Motor neuron (in vitro differentiated cells): ENCODE measurements at regions not wholly inside any gene's neighbourhood (a gene's known extent, or its start where the extent isn't known, plus 50 kb on each side); places are given as distances from the start of the nearest gene placed in this dataset.

Experiments
- ATAC-seq, 8 experiments: fragments of 200-7000 bp; cut with Tn5 transposase; replicated peaks in 6 of 8; 2 replicates each; pipeline ENCODE4 v1.8.0; 2021; ENCODE audit warnings: mild to moderate bottlenecking in 8 of 8, moderate library complexity in 8 of 8
- H3K27ac ChIP-seq, 2 donors: fragments of 250-450 bp; sonication (Bioruptor Pico); 2 replicates each; pipeline ENCODE4 v1.9.0; 2021; ENCODE audit warnings: antibody characterized with exemption in 2 of 2, mild to moderate bottlenecking in 2 of 2, moderate library complexity in 1 of 2
- H3K4me1 ChIP-seq, 2 donors: fragments of 250-450 bp; sonication (Bioruptor Pico); replicated peaks in 1 of 2; 2 replicates each; pipeline ENCODE4 v1.6.1; 2021; ENCODE audit warnings: antibody characterized with exemption in 2 of 2, mild to moderate bottlenecking in 2 of 2, moderate library complexity in 1 of 2
- H3K4me3 ChIP-seq, 5 donors: fragments of 250-450 bp; sonication (Bioruptor Pico); 2 replicates each; pipeline ENCODE4 v1.9.0; 2021; ENCODE audit warnings: antibody characterized with exemption in 5 of 5, mild to moderate bottlenecking in 5 of 5, moderate library complexity in 4 of 5
- WGBS, 10 experiments: fragments of 450-650 bp; shearing (Covaris generic); methylation state at CpG; one replicate each; pipeline ENCODE4 v1.0.0; 2022; 5-methylcytosine and 5-hydroxymethylcytosine counted together
- in situ Hi-C, 9 experiments: fragments of 400-800 bp; cut with MboI; loops; one replicate each; pipeline ENCODE4 v1.15.0; 2021; ENCODE audit warnings: low sequenced_read_pairs in 9 of 9, low pct_unique_long_range_greater_than_20kb in 2 of 9; ENCODE audit not compliant: unreplicated experiment in 9 of 9

DNA sequence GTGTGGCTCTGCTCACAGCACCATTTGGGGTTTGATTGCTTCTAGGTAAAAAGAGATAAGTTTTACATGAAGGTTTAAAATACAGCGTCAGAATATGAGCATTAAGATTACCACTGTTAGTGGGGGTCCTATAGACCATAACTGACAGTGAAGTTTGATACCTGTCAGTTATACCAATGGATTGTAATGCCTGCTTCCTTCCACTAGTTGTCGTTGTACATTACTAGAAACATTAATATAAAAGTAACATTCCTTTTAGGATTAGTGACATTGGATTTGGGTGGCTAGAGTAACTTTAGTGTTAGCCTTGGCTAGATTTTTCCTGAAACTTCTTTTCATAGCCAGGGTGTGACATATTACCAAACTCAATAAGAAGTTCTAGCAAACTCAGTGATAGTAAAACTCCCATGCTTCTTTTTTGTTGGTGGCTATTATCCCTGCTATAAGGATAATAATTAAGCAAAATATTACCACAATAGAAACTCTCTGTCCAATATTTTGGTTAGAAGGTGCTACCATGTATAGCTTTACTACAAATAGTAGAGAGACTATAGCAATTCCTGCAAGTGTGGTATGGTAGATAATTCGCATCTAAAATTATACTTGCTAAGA lies 57.1 kb downstream of the FAM181B start:
- no peak for ATAC-seq
- H3K4me1 ChIP-seq, result no peaks in the 10 kb centered on the region
- H3K27ac ChIP-seq, result no peak overlapping the region
- no peak overlapping the region for H3K4me3 ChIP-seq
- in situ Hi-C loops, result loop anchor here in 2 of 9 experiments (25.0 kb wide), 2 partner anchors 189 to 1039 kb away; no protein-coding TSS in a partner anchor
- 8 to 86% (median 55%) methylated on average over 1 to 3 of the region's 3 CpGs for WGBS, 10 experiments

DNA sequence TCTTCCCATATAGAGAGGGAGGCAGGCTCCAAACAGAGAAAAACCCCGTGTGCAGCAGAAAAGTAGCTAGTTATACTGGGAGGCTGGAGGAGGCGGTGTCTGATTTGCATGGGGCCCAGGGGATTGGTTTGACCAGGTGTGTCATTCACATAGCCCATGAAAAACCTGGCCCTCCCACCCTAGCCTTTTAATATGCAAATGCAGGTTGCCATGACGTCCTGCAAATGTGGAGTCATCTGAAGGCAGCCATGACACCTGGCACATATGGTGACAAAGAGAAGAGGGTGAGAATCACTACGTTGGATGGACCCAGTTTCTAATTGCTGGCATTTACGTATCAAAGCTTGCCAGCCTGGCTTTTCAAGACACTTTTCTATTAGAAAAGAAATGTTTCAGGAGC lies 57.8 kb downstream of the FAM181B start:
- WGBS, 10 experiments, result 16 to 89% (median 54%) methylated on average over 2 to 5 of the region's 5 CpGs; no CpG with 5 or more reads in 2 of the 10 experiments
- in situ Hi-C loops, result loop anchor here in 2 of 9 experiments (25.0 kb wide), 2 partner anchors 189 to 1039 kb away; no protein-coding TSS in a partner anchor
- Histone ChIP-seq H3K4me3 (no peak overlapping the region), H3K4me1 (no peaks in the 10 kb centered on the region), H3K27ac (no peak overlapping the region)
- ATAC-seq, result no peak

DNA sequence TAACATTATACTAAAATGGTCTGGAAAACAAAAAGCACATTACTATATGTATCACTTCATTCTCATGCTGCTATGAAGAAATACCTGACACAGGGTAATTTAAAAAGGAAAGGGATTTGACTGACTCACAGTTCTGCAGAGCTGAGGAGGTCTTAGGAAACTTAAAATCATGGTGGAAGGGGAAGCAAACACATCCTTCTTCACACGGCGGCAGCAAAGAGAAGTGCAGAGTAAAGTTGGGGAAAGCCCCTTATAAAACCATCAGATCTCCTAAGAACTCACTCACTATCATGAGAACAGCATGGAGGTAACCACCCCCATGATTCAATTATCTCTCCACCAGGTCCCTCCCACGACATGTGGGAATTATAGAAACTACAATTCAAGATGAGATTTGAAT lies 60.0 kb downstream of the FAM181B start:
- 0 to 100% (median 85%) methylated on average over 1 to 3 of the region's 3 CpGs; no CpG with 5 or more reads in 3 of the 10 experiments for WGBS, 10 experiments
- no peaks in the 10 kb centered on the region for H3K4me1 ChIP-seq
- no peak overlapping the region for H3K27ac ChIP-seq
- no peak overlapping the region for H3K4me3 ChIP-seq
- in situ Hi-C loops, result no loop called here
- ATAC-seq, result no peak

DNA sequence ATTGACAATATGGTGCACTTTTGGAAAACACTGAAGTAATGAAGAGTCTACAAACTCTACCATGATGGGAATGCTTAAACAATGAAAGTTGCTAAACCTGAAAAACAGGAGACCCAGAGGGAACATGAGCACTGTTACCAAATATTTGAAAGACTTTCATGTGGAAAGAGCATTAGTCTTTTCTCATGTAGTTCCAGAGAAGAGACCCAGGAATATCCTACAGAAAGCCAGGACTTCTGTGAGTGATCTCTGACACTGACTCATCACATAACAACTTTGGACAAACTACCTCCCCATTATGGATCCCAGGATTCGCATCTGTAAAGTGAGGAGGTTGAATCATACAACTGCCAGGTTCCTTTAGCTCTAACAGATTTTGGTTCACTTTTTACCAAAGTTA lies 62.2 kb downstream of the FAM181B start:
- H3K4me3 ChIP-seq, result no peak overlapping the region
- WGBS, 10 experiments, result 20 to 100% (median 75%) methylated on average over 1 of the region's 1 CpG; no CpG with 5 or more reads in 4 of the 10 experiments
- no peak overlapping the region for H3K27ac ChIP-seq
- no peak for ATAC-seq
- in situ Hi-C loops, result no loop called here
- no peaks in the 10 kb centered on the region for H3K4me1 ChIP-seq

DNA sequence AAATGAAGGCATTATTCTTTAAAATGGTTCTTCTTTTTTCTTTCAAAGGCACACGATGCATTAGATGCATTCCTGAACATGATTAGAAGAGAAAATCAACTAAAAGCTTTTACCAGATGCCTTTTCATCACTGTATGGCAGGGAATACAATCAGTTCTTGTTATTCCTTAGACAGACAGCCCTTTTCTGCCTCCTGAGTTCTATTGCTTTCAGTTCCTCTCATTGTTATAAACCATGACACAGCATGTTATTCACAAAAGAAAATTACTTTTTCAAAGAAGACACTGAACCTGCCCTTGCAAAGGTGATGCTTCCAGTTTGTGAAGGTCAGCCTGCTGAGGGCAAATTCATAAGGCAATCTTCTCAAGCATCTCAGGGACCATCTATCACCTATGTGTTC lies 70.1 kb downstream of the FAM181B start:
- 0 to 70% (median 38%) methylated on average over 1 of the region's 1 CpG; no CpG with 5 or more reads in 1 of the 10 experiments for WGBS, 10 experiments
- no peak overlapping the region for H3K4me3 ChIP-seq
- H3K27ac ChIP-seq, result no peak overlapping the region
- peak in 4 of 8 experiments; percentile 34 to 68 (median 53) for ATAC-seq
- no peaks in the 10 kb centered on the region for H3K4me1 ChIP-seq
- in situ Hi-C loops, result no loop called here

DNA sequence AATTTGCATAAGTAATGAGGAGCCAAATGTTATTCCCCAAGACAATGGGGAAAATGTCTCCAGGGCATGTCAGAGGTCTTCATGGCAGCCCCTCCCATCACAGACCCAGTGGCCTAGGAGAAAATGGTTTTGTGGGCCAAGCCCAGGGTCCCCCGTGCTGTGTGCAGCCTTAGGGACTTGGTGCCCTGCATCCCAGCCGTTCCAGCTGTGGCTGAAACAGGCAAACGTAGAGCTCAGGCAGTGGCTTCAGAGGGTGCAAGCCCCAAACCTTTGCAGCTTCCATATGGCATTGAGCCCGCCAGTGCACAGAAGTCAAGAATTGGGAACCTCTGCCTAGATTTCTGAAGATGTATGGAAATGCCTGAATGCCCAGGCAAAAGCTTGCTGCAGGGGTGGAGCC lies 79.9 kb downstream of the FAM181B start:
- in situ Hi-C loops, result no loop called here
- no peak for ATAC-seq

DNA sequence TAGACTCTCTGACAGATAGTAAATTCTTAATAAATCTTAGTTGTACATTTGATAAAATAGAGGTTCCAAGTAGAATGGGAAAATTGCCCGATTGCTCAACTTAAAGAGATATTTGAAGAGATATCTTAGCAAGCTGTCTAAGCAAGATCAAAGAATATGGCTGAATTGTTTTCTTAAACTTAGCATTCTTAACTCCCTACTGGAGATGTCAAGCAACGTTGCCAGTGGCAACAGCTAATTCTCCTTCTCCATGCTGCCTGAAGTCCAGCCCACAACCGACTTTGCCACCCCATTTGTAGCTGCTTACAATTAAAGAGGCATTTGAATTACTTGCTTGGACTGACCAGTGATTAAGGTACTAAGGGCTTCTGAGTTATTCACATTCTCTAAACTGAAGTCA lies 94.4 kb downstream of the FAM181B start:
- no peaks in the 10 kb centered on the region for H3K4me1 ChIP-seq
- H3K27ac ChIP-seq, result no peak overlapping the region
- H3K4me3 ChIP-seq, result no peak overlapping the region
- peak in 2 of 8 experiments; percentile 21 to 42 for ATAC-seq
- in situ Hi-C loops, result no loop called here
- 0 to 88% (median 59%) methylated on average over 1 to 3 of the region's 3 CpGs; no CpG with 5 or more reads in 1 of the 10 experiments for WGBS, 10 experiments

More for the DNA sequence above, 79.9 kb downstream of the FAM181B start:
- Histone ChIP-seq H3K4me1 (no peaks in the 10 kb centered on the region), H3K27ac (no peak overlapping the region), H3K4me3 (no peak overlapping the region)
- 72 to 100% (median 80%) methylated on average over 1 to 3 of the region's 4 CpGs; no CpG with 5 or more reads in 7 of the 10 experiments for WGBS, 10 experiments

DNA sequence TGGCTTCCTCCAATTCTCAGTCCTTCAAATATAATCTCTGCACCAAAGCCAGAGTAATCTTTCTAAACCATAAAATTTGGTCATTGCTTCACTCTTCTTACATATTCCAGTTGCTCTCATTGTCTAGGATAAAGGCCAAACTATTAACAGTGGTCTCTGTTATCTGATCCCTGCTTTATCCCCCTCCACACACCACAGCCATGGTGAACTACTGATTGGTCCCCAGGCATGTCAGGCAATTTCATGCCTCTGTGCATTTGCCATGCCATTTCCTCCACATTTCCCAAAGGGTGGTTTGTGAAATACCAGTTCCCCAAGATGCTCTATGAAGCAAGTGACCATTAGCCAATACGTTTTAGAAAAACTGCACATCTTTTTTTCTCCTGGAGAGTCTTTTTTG lies 97.0 kb downstream of the FAM181B start:
- in situ Hi-C loops, result no loop called here
- Histone ChIP-seq H3K27ac (no peak overlapping the region), H3K4me3 (no peak overlapping the region), H3K4me1 (peaks cover 0 to 5% of the 10 kb centered on the region in 2 donors)
- ATAC-seq, result no peak
- 0 to 83% (median 45%) methylated on average over 1 of the region's 1 CpG for WGBS, 10 experiments

DNA sequence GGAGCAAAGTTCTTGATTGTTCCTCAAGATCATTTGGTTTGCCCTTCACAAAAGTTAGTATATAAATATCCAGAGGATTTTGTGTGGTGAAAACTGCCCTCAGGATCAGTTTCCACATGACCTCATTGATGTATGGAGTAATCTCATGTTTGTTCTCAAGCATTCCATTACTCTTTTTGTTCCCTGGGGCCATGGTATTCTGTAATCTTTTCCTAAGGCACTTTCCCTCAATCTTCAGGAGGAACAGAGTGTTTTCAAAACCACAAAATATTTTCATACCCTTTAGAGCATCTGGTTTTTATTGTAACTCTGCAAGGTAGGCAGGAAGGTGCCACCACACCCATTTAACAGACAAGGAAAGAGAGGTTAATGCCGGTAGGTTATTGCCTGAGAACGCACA lies 99.6 kb downstream of the FAM181B start:
- no peak overlapping the region for H3K4me3 ChIP-seq
- H3K27ac ChIP-seq, result no peak overlapping the region
- H3K4me1 ChIP-seq, result peaks cover 0 to 5% of the 10 kb centered on the region in 2 donors
- ATAC-seq, result peak in 1 of 8 experiments; percentile 31
- in situ Hi-C loops, result no loop called here
- WGBS, 10 experiments, result 0 to 100% (median 94%) methylated on average over 1 to 2 of the region's 2 CpGs; no CpG with 5 or more reads in 2 of the 10 experiments

DNA sequence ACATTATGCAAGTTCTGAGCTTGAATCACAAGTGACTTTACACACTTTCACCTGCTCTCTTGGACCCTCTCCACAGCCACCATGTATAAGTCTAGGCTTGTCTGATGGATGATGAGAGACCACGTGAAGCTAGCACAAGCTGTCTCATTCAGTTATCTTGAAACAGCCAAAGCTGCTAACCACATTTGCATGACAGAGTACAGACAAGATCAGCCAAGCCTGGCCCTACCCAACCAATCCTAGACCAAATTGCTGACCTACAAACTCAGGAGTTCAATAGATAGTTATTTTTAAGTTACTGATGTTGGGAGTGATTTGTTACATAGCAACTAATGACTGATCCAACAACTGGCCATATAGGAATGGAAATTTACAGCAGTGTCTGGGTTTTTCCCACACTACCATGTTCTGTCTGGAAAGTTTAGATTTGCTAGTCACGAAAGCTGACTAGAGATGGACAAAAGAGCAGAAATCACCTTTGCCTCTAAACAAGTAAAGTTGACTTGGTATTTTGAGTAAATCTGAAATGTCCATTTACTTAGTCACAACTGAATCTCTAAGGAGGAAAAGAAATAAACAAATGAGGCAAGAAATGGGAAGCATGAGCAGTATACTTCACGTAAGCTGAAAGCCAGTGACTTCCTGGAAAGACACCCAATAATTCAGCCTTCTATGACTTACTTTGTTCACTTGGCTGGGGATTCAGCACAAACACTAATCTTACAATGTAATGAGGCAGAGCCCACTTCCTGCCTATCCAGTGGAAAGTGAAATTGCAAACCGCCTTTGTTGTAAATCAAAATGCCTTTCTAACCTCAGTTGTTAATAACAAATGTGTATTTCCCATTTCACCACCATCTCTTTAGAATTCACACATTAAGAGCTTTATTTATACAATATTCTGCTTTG lies 101.7 kb downstream of the FAM181B start:
- peaks cover 0 to 5% of the 10 kb centered on the region in 2 donors for H3K4me1 ChIP-seq
- WGBS, 10 experiments, result 0 to 81% (median 47%) methylated on average over 1 to 4 of the region's 4 CpGs
- peak in 2 of 8 experiments; percentile 40 to 64 for ATAC-seq
- H3K4me3 ChIP-seq, result no peak overlapping the region
- no peak overlapping the region for H3K27ac ChIP-seq
- in situ Hi-C loops, result no loop called here

DNA sequence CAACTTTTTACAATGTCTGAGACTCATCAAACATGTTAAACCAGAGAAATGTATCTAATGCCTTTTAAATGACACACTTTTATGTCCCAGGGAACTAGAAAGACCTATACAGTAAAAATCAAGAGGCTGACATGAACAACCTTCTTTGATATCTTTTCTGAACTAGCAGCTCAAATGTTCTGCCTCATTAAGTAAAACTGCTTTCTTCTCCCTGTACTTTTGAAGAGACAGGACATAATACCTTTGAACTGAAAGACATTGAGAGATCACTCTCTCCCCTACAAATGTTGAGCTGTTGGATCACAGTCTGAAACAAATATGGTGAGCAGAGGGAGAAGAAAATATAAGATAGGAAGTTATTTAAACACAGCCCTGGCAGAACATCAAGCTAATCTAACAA lies 123.0 kb downstream of the FAM181B start:
- ATAC-seq, result no peak
- no peak overlapping the region for H3K27ac ChIP-seq
- no peak overlapping the region for H3K4me3 ChIP-seq
- peaks cover 0 to 6% of the 10 kb centered on the region in 2 donors for H3K4me1 ChIP-seq
- in situ Hi-C loops, result no loop called here

DNA sequence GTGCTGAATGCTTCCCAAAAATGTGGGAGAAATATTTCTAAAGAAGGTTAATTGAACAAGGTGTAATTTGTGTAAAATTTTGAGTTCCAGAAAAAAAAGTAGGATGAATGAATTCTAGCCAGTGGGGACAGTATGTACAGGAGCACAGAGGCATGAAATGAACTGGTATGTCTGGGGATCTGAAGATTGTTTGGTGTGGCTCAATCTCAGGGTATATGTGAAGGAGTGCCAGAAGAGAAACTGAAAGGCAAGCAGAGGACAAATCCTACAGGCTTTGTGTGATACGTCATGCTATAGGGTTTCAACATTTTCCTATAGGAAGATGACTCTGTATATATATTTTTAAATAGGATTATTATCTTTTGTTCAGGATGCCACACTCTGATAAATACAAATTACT lies 126.9 kb downstream of the FAM181B start:
- in situ Hi-C loops, result no loop called here
- ATAC-seq, result no peak
- 0 to 100% (median 78%) methylated on average over 1 of the region's 1 CpG; no CpG with 5 or more reads in 3 of the 10 experiments for WGBS, 10 experiments

DNA sequence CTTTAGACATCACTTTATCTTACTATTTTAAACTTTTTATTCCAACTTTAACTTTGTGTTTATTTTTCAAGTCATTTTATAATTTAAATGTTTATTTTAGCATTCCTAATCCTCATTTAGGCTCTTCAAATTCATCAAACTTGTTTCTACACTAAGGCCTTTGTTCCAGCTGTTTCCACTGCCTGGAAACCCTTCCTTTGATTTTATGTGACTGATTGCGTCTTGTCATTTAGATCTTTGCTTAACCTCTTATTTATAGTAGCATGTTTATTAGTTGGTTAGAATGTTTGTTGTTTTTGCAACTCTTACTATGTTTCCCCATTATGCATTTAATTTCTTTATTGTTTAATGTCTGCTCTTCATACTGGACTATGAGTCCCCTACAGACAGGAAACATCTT lies 132.0 kb downstream of the FAM181B start:
- H3K4me3 ChIP-seq, result no peak overlapping the region
- H3K27ac ChIP-seq, result no peak overlapping the region
- 11 to 100% (median 59%) methylated on average over 1 of the region's 1 CpG; no CpG with 5 or more reads in 3 of the 10 experiments for WGBS, 10 experiments
- no peak for ATAC-seq
- H3K4me1 ChIP-seq, result no peaks in the 10 kb centered on the region
- in situ Hi-C loops, result no loop called here

More for the DNA sequence above, 126.9 kb downstream of the FAM181B start:
- Histone ChIP-seq H3K4me1 (no peaks in the 10 kb centered on the region), H3K27ac (no peak overlapping the region), H3K4me3 (no peak overlapping the region)
